ENCODE measurements at regions not wholly inside any gene's neighbourhood (a gene's known extent, or its start where the extent isn't known, plus 50 kb on each side); places are given as distances from the start of the nearest gene placed in this dataset.
A peak's percentile ranks its signal among the peaks of the same experiment; 100 is the strongest.

GRCh38 chr2:217223222-217223930, 363.5 kb upstream of the TNP1 start:
- no peak overlapping the region for H2AFZ ChIP-seq (ENCODE audit: control insufficient read depth, low read length)
- H3K27me3 ChIP-seq (ENCODE audit: control insufficient read depth, extremely low read depth, insufficient read depth, low read length): no peaks in the 10 kb centered on the region
- H3K79me2 ChIP-seq (ENCODE audit: control insufficient read depth, insufficient read depth, low read length): no peaks in the 10 kb centered on the region
- H3K27ac ChIP-seq (ENCODE audit: control insufficient read depth, insufficient read depth, low read length): peak overlapping the region; percentile 43
- H3K4me2 ChIP-seq (ENCODE audit: control insufficient read depth, extremely low read depth, insufficient read depth, low read depth, low read length): peak overlapping the region; percentile 17
- TF ChIP-seq CTCF (optimal IDR thresholded peaks at IDR 0.05 in 1 of 3, IDR thresholded peaks at IDR 0.05 in 1 of 3, conservative IDR thresholded peaks at IDR 0.05 in 1 of 3; ENCODE audit: extremely low read depth in 1 of 3, insufficient read depth in 2 of 3, low read length in 3 of 3) (no peak), EZH2 (IDR thresholded peaks at IDR 0.05; ENCODE audit: low read length) (no peak)
- no peaks in the 10 kb centered on the region for H3K9me3 ChIP-seq (ENCODE audit: control insufficient read depth, low read depth, low read length)
- H3K9me1 ChIP-seq (ENCODE audit: control insufficient read depth, extremely low read depth, insufficient read depth, low read length): no peaks in the 10 kb centered on the region
- peaks cover 9% of the 10 kb centered on the region for H3K4me1 ChIP-seq (ENCODE audit: control insufficient read depth, extremely low read depth, insufficient read depth, low read length)
- H4K20me1 ChIP-seq (ENCODE audit: control insufficient read depth, extremely low read depth, insufficient read depth, low read length): no peaks in the 10 kb centered on the region
- FAIRE-seq (peak; percentile 48), DNase-seq (ENCODE audit: low read depth, low spot score) (peak; percentile 28)
- H3K36me3 ChIP-seq (ENCODE audit: control insufficient read depth in 2 of 2, extremely low read depth in 1 of 2, insufficient read depth in 2 of 2, low read length in 2 of 2): no peaks in the 10 kb centered on the region
- no peak overlapping the region for H3K4me3 ChIP-seq (ENCODE audit: control insufficient read depth in 2 of 3, extremely low read depth in 1 of 3, insufficient read depth in 2 of 3, low read depth in 1 of 3, low read length in 3 of 3)
- no peak overlapping the region for H3K9ac ChIP-seq (ENCODE audit: control insufficient read depth, extremely low read depth, insufficient read depth, low read length)
- dilution Hi-C loops (cut with MboI; ENCODE audit: extremely low pct_ligation_motif_present, low sequenced_read_pairs): no loop called here

DNA sequence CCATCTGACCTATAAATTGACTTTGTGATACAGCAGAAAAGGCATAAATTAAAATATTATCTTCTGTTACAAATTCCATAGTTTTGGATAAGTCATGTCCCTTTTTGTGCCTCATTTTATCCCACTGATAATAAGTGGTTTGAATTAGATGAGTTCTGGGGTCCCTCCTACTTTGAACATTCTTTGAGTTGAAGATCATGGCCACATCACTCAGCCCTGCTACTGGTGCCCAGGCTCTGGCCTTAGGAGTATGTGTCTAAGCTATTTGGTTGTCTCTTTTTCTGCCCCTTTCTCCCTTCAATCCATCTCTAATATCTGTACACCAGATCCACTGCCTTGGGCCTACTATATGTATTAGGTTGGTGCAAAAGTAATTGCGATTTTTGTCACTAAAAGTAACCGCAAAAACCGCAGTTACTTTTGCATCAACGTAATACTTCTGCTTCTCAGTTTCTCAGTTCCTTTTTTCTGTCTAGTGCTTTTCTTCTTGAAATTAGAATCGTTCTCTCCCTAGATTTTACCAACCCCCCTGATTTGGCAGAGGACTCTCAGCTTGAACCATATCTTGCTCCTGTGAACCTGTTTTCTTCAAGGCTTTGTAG, 362.5 kb upstream of the TNP1 start:
- Histone ChIP-seq H3K4me3 (ENCODE audit: control insufficient read depth in 2 of 3, extremely low read depth in 1 of 3, insufficient read depth in 2 of 3, low read depth in 1 of 3, low read length in 3 of 3) (no peak overlapping the region), H3K4me1 (ENCODE audit: control insufficient read depth, extremely low read depth, insufficient read depth, low read length) (peaks cover 9% of the 10 kb centered on the region), H2AFZ (ENCODE audit: control insufficient read depth, low read length) (no peak overlapping the region), H3K9ac (ENCODE audit: control insufficient read depth, extremely low read depth, insufficient read depth, low read length) (no peak overlapping the region), H3K36me3 (ENCODE audit: control insufficient read depth in 2 of 2, extremely low read depth in 1 of 2, insufficient read depth in 2 of 2, low read length in 2 of 2) (no peaks in the 10 kb centered on the region), H3K4me2 (ENCODE audit: control insufficient read depth, extremely low read depth, insufficient read depth, low read depth, low read length) (no peak overlapping the region), H3K27me3 (ENCODE audit: control insufficient read depth, extremely low read depth, insufficient read depth, low read length) (no peaks in the 10 kb centered on the region), H4K20me1 (ENCODE audit: control insufficient read depth, extremely low read depth, insufficient read depth, low read length) (no peaks in the 10 kb centered on the region), H3K9me3 (ENCODE audit: control insufficient read depth, low read depth, low read length) (no peaks in the 10 kb centered on the region), H3K79me2 (ENCODE audit: control insufficient read depth, insufficient read depth, low read length) (no peaks in the 10 kb centered on the region), H3K9me1 (ENCODE audit: control insufficient read depth, extremely low read depth, insufficient read depth, low read length) (no peaks in the 10 kb centered on the region), H3K27ac (ENCODE audit: control insufficient read depth, insufficient read depth, low read length) (peak overlapping the region; percentile 43)
- no peak for TF ChIP-seq CTCF (optimal IDR thresholded peaks at IDR 0.05 in 1 of 3, IDR thresholded peaks at IDR 0.05 in 1 of 3, conservative IDR thresholded peaks at IDR 0.05 in 1 of 3; ENCODE audit: extremely low read depth in 1 of 3, insufficient read depth in 2 of 3, low read length in 3 of 3)
- no peak for TF ChIP-seq EZH2 (IDR thresholded peaks at IDR 0.05; ENCODE audit: low read length)
- FAIRE-seq (no peak), DNase-seq (ENCODE audit: low read depth, low spot score) (no peak)
- dilution Hi-C loops (cut with MboI; ENCODE audit: extremely low pct_ligation_motif_present, low sequenced_read_pairs): no loop called here

All from keratinocyte (primary cell).